ENCODE measurements at regions not wholly inside any gene's neighbourhood (a gene's known extent, or its start where the extent isn't known, plus 50 kb on each side); places are given as distances from the start of the nearest gene placed in this dataset.

DNA sequence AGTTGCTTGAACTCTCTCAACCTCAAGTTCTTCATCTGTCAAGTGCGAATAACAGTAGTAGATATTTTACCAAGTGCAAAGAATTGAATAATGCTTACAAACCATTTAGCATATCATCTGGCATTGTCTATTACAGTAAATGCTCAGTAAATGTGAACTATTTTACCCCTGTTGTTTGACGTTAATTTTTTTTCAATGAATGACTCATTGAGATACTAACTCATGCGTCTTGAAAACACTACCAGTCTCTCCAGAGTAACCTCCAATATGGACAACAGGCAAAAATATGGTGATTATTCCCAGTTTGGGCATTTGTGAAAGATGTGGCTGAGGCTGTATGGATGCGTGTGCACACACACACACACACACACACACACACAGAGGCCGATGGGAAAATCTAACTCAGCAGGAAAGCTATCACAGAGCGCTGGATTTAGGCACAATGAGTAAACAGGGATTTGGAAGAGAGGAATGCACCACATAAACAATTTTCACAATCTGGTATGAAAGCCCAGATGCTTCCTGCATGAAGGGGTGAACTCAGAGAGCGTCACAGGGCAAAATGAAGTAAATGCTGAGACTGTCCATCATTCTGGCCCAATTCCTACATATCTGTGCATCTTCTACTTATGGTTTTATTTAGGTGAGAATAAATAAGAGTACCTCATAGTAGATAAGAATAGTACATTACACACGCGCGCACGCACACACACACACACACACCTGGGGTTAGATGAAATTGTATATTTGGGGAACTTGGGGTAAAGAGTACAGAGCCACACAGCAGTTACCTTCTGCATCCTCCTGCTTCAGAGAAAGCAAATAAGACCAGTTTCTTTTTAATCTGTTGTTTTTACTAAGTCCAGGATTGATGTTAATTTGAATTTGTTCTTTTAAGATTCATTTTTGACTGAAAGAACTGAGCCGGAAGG, 128.7 kb downstream of the PALM2AKAP2 start:
- H3K4me1 ChIP-seq = peaks cover 62% of the 10 kb centered on the region
- H3K9me3 ChIP-seq = no peaks in the 10 kb centered on the region
- H3K4me3 ChIP-seq = no peak overlapping the region
- H3K27ac ChIP-seq = peak overlapping the region; percentile 63
- no peak for DNase-seq
- intact Hi-C loops (cut with DNase I) = loop anchor here (10.0 kb wide), 1 partner anchor 246 kb away; no protein-coding TSS in a partner anchor
- ATAC-seq = no peak
- no peak for TF ChIP-seq CTCF (IDR thresholded peaks at IDR 0.05)
- H3K36me3 ChIP-seq = no peaks in the 10 kb centered on the region
- H3K27me3 ChIP-seq = no peaks in the 10 kb centered on the region

GRCh38 chr9:109910671-109911518, 130.9 kb downstream of the PALM2AKAP2 start:
- DNase-seq = no peak
- Histone ChIP-seq H3K4me3 (no peak overlapping the region), H3K9me3 (no peaks in the 10 kb centered on the region), H3K4me1 (peaks cover 69% of the 10 kb centered on the region), H3K36me3 (no peaks in the 10 kb centered on the region), H3K27ac (peak overlapping the region; percentile 75), H3K27me3 (no peaks in the 10 kb centered on the region)
- no peak for TF ChIP-seq CTCF (IDR thresholded peaks at IDR 0.05)
- ATAC-seq = no peak
- intact Hi-C loops (cut with DNase I) = no loop called here

GRCh38 chr9:109912082-109912582, 132.1 kb downstream of the PALM2AKAP2 start:
- H3K27me3 ChIP-seq = no peaks in the 10 kb centered on the region
- H3K4me1 ChIP-seq = peaks cover 61% of the 10 kb centered on the region
- ATAC-seq (peak; percentile 39), DNase-seq (no peak)
- no peak overlapping the region for H3K4me3 ChIP-seq
- H3K36me3 ChIP-seq = no peaks in the 10 kb centered on the region
- no peaks in the 10 kb centered on the region for H3K9me3 ChIP-seq
- peak overlapping the region; percentile 75 for H3K27ac ChIP-seq
- no peak for TF ChIP-seq CTCF (IDR thresholded peaks at IDR 0.05)
- intact Hi-C loops (cut with DNase I) = no loop called here

DNA sequence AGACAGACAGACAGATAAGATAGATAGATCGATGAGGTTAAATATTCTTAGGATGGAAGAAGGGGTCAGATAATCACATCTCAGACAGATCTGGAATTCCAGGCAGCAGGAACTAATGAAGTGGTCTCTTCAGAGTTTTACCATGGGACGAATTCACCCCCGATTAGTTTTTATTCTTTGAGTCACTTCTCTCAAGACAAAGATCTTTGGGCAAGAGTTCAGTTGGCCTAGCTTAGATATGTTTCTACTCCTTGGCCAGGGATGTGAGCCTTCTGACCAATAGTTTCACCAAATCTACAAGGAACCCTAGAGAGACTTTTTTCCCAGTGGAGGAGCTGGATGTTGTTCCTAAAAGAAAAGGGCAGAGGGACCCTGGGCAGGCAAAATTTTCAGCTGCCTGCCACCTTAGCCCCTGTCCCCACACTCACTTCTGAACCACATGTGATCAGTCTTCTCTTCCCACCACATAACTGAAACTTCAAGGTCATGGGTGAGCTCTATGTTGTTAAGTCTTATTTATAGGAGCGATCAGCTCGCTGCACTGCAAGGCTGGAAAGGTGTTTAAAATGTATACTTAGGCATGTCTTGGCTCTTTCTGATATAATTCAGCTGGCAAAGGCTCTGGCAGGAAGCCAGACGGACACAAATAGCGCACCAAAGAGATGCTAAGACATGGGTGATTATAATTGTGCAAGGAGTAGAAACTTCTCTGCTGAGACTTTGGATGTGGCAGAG, 132.9 kb downstream of the PALM2AKAP2 start:
- ATAC-seq (no peak), DNase-seq (no peak)
- H3K4me3 ChIP-seq = no peak overlapping the region
- peaks cover 62% of the 10 kb centered on the region for H3K4me1 ChIP-seq
- H3K27me3 ChIP-seq = no peaks in the 10 kb centered on the region
- H3K9me3 ChIP-seq = no peaks in the 10 kb centered on the region
- intact Hi-C loops (cut with DNase I) = no loop called here
- no peaks in the 10 kb centered on the region for H3K36me3 ChIP-seq
- no peak for TF ChIP-seq CTCF (IDR thresholded peaks at IDR 0.05)
- peak overlapping the region; percentile 75 for H3K27ac ChIP-seq

GRCh38 chr9:109913461-109913810, 133.4 kb downstream of the PALM2AKAP2 start:
- H3K27me3 ChIP-seq = no peaks in the 10 kb centered on the region
- H3K4me1 ChIP-seq = peaks cover 62% of the 10 kb centered on the region
- H3K36me3 ChIP-seq = no peaks in the 10 kb centered on the region
- peak overlapping the region; percentile 75 for H3K27ac ChIP-seq
- no peak for DNase-seq
- H3K4me3 ChIP-seq = no peak overlapping the region
- ATAC-seq = no peak
- intact Hi-C loops (cut with DNase I) = no loop called here
- no peaks in the 10 kb centered on the region for H3K9me3 ChIP-seq
- no peak for TF ChIP-seq CTCF (IDR thresholded peaks at IDR 0.05)
